GM23338 (cell line): ENCODE measurements at regions not wholly inside any gene's neighbourhood (a gene's known extent, or its start where the extent isn't known, plus 50 kb on each side); places are given as distances from the start of the nearest gene placed in this dataset.

Source experiments
- ATAC-seq: fragments of 200-7000 bp; cut with Tn5 transposase; 3 replicates; pipeline ENCODE4 v1.9.1; 2020
- DNase-seq: peaks from one replicate; pipeline ENCODE4 v3.0.0-alpha.2; 2015; ENCODE audit warnings: low spot score
- H2AFZ ChIP-seq: fragments of 200-600 bp; sonication (generic); 2 replicates; pipeline ENCODE4 v1.8.0; 2016; ENCODE audit warnings: antibody characterized with exemption, mild to moderate bottlenecking, moderate library complexity
- H3F3A ChIP-seq: fragments of 200-600 bp; sonication (generic); replicated peaks from 2 replicates; pipeline ENCODE4 v1.8.0; 2017; ENCODE audit warnings: antibody characterized with exemption, mixed run types, low read depth
- H3K27ac ChIP-seq: fragments of 200-600 bp; sonication (generic); 2 replicates; pipeline ENCODE4 v1.6.1; 2016; ENCODE audit warnings: low read depth
- H3K27me3 ChIP-seq: fragments of 200-600 bp; sonication (generic); 2 replicates; pipeline ENCODE4 v1.8.0; 2016; ENCODE audit warnings: mild to moderate bottlenecking, mixed run types, moderate library complexity; ENCODE audit not compliant: insufficient read depth
- H3K36me3 ChIP-seq: fragments of 200-600 bp; sonication (generic); 2 replicates; pipeline ENCODE4 v1.8.0; 2016; ENCODE audit warnings: mild to moderate bottlenecking; ENCODE audit not compliant: insufficient read depth
- H3K4me1 ChIP-seq: fragments of 200-600 bp; sonication (generic); 2 replicates; pipeline ENCODE4 v1.8.0; 2016; ENCODE audit warnings: mild to moderate bottlenecking, moderate library complexity; ENCODE audit not compliant: insufficient read depth
- H3K4me2 ChIP-seq: fragments of 200-600 bp; sonication (generic); 2 replicates; pipeline ENCODE4 v1.7.1; 2017; ENCODE audit warnings: mixed run types
- H3K4me3 ChIP-seq: fragments of 200-600 bp; sonication (generic); 2 replicates; pipeline ENCODE4 v1.6.1; 2016; ENCODE audit warnings: mixed run types
- H3K79me2 ChIP-seq: fragments of 200-600 bp; sonication (generic); replicated peaks from 2 replicates; pipeline ENCODE4 v1.8.0; 2017; ENCODE audit warnings: mild to moderate bottlenecking; ENCODE audit not compliant: insufficient read depth
- H3K9me2 ChIP-seq: fragments of 200-600 bp; sonication (generic); 2 replicates; pipeline ENCODE4 v1.8.0; 2017; ENCODE audit not compliant: insufficient read depth
- H4K20me1 ChIP-seq: fragments of 200-600 bp; sonication (generic); replicated peaks from 2 replicates; pipeline ENCODE4 v1.8.0; 2017; ENCODE audit warnings: mild to moderate bottlenecking; ENCODE audit not compliant: insufficient read depth
- H3K27ac Mint-ChIP-seq: 2 replicates; pipeline ENCODE4 v1.8.0; 2020; ENCODE audit warnings: inconsistent platforms, mild to moderate bottlenecking, moderate library complexity, mixed read lengths
- H3K27me3 Mint-ChIP-seq: 3 replicates; pipeline ENCODE4 v1.8.0; 2022; ENCODE audit warnings: low read depth, mild to moderate bottlenecking, moderate library complexity, mixed read lengths, inconsistent platforms; ENCODE audit not compliant: insufficient read depth, poor library complexity
- H3K36me3 Mint-ChIP-seq: 3 replicates; pipeline ENCODE4 v1.8.0; 2021; ENCODE audit warnings: low read depth, mild to moderate bottlenecking, inconsistent platforms, moderate library complexity, mixed read lengths
- H3K4me1 Mint-ChIP-seq: 3 replicates; pipeline ENCODE4 v1.8.0; 2020; ENCODE audit warnings: mild to moderate bottlenecking, inconsistent platforms, mixed read lengths
- H3K4me3 Mint-ChIP-seq: 3 replicates; pipeline ENCODE4 v1.8.0; 2021; ENCODE audit warnings: moderate library complexity, mild to moderate bottlenecking, inconsistent platforms, mixed read lengths
- H3K9me3 Mint-ChIP-seq: 3 replicates; pipeline ENCODE4 v1.8.0; 2020; ENCODE audit warnings: moderate library complexity, mild to moderate bottlenecking, inconsistent platforms, mixed read lengths
- CREB1 ChIP-seq: fragments of 250-450 bp; sonication (Bioruptor Pico); IDR thresholded peaks from 2 replicates; pipeline ENCODE4 v1.5.0; 2020; ENCODE audit warnings: low read depth, mild to moderate bottlenecking, moderate library complexity
- CTCF ChIP-seq, 2 experiments: fragments of 200-600 bp in 1 of 2; sonication (generic) in 1 of 2; conservative IDR thresholded peaks; 2 replicates each; pipeline versions ENCODE4 v1.5.1 to v1.6.1; 2016 to 2017; ENCODE audit warnings: antibody characterized with exemption in 2 of 2, low read depth in 2 of 2, mild to moderate bottlenecking in 2 of 2, moderate library complexity in 1 of 2
- ETS1 ChIP-seq: IDR thresholded peaks from 2 replicates; pipeline ENCODE4 v1.6.1; 2016; ENCODE audit warnings: antibody characterized with exemption
- EZH2 ChIP-seq: fragments of 200-600 bp; sonication (generic); IDR thresholded peaks from one replicate; pipeline ENCODE4 v1.8.0; 2017; ENCODE audit warnings: antibody characterized with exemption, mild to moderate bottlenecking, low read depth; ENCODE audit not compliant: unreplicated experiment
- EZH2phosphoT487 ChIP-seq: fragments of 200-600 bp; sonication (generic); IDR thresholded peaks from one replicate; pipeline ENCODE4 v1.8.1; 2018; ENCODE audit warnings: antibody characterized with exemption; ENCODE audit not compliant: unreplicated experiment
- JUNB ChIP-seq: IDR thresholded peaks from one replicate; pipeline ENCODE4 v1.6.1; 2016; ENCODE audit warnings: antibody characterized with exemption; ENCODE audit not compliant: unreplicated experiment
- NANOG ChIP-seq: IDR thresholded peaks from 2 replicates; pipeline ENCODE4 v1.6.1; 2016; ENCODE audit warnings: antibody characterized with exemption, borderline replicate concordance
- POLR2AphosphoS5 ChIP-seq: IDR thresholded peaks from 2 replicates; pipeline ENCODE4 v1.6.1; 2016; ENCODE audit warnings: antibody characterized with exemption, low read depth
- REST ChIP-seq: IDR thresholded peaks from one replicate; pipeline ENCODE4 v1.6.1; 2018; ENCODE audit warnings: antibody characterized with exemption; ENCODE audit not compliant: unreplicated experiment
- STAT1 ChIP-seq: IDR thresholded peaks from one replicate; pipeline ENCODE4 v1.6.1; 2016; ENCODE audit warnings: antibody characterized with exemption; ENCODE audit not compliant: unreplicated experiment
- ZNF114 ChIP-seq: fragments of 250-450 bp; sonication (Bioruptor Pico); IDR thresholded peaks from 2 replicates; pipeline ENCODE4 v1.5.0; 2020; ENCODE audit warnings: mild to moderate bottlenecking, moderate library complexity
- ZNF331 ChIP-seq: fragments of 250-450 bp; sonication (Bioruptor Pico); IDR thresholded peaks from 2 replicates; pipeline ENCODE4 v1.5.0; 2020; ENCODE audit warnings: low read depth, mild to moderate bottlenecking, moderate library complexity
- ZNF462 ChIP-seq: fragments of 250-450 bp; sonication (Bioruptor Pico); IDR thresholded peaks from 2 replicates; pipeline ENCODE4 v1.5.0; 2020; ENCODE audit warnings: mild to moderate bottlenecking, moderate library complexity

- TF ChIP-seq REST, result no peak
- no peak for TF ChIP-seq ZNF331 (CRISPR knock-in tag)
- TF ChIP-seq ZNF462 (CRISPR knock-in tag), result no peak
- no peak for TF ChIP-seq ZNF114 (CRISPR knock-in tag)
- no peak for TF ChIP-seq EZH2phosphoT487
- no peak for TF ChIP-seq ETS1
- no peak for TF ChIP-seq POLR2AphosphoS5
- no peak for TF ChIP-seq EZH2
- no peak for TF ChIP-seq NANOG
- no peak for TF ChIP-seq CTCF (conservative IDR thresholded peaks at IDR 0.05; ENCODE audit: low read depth in 2 of 2)
- no peak for TF ChIP-seq CREB1
- TF ChIP-seq JUNB, result no peak
- no peak for TF ChIP-seq STAT1
- peaks cover 51% of the 10 kb centered on the region for H3K36me3 Mint-ChIP-seq
- H3K27ac Mint-ChIP-seq, result no peak overlapping the region
- H2AFZ ChIP-seq, result no peak overlapping the region
- H3K4me3 ChIP-seq, result no peak overlapping the region
- H3K27ac ChIP-seq, result no peak overlapping the region
- no peaks in the 10 kb centered on the region for H3K27me3 ChIP-seq
- DNase-seq (no peak), ATAC-seq (no peak)
- H3K9me2 ChIP-seq, result no peaks in the 10 kb centered on the region
- peaks cover 94% of the 10 kb centered on the region for H3K9me3 Mint-ChIP-seq
- no peaks in the 10 kb centered on the region for H3K79me2 ChIP-seq
- H3K4me1 Mint-ChIP-seq, result no peaks in the 10 kb centered on the region; the same call in 2 of the 3 replicates
- no peak overlapping the region for H3K4me2 ChIP-seq
- no peaks in the 10 kb centered on the region; the same call in 1 of the 2 replicates for H3K36me3 ChIP-seq
- no peaks in the 10 kb centered on the region for H3F3A ChIP-seq
- peaks cover 7% of the 10 kb centered on the region for H3K27me3 Mint-ChIP-seq
- no peak overlapping the region for H3K4me3 Mint-ChIP-seq
- no peaks in the 10 kb centered on the region for H4K20me1 ChIP-seq
- H3K4me1 ChIP-seq, result no peaks in the 10 kb centered on the region
Observed at GRCh38 chr19:56959205-56959604, 118.7 kb upstream of the PEG3 start.
